ENCODE measurements at regions not wholly inside any gene's neighbourhood (a gene's known extent, or its start where the extent isn't known, plus 50 kb on each side); places are given as distances from the start of the nearest gene placed in this dataset.
"Not testable (repeated sequence)": the region's sequence is repeated elsewhere in the genome, so short reads cannot be mapped to it uniquely, and the experiment has no call there.

DNA sequence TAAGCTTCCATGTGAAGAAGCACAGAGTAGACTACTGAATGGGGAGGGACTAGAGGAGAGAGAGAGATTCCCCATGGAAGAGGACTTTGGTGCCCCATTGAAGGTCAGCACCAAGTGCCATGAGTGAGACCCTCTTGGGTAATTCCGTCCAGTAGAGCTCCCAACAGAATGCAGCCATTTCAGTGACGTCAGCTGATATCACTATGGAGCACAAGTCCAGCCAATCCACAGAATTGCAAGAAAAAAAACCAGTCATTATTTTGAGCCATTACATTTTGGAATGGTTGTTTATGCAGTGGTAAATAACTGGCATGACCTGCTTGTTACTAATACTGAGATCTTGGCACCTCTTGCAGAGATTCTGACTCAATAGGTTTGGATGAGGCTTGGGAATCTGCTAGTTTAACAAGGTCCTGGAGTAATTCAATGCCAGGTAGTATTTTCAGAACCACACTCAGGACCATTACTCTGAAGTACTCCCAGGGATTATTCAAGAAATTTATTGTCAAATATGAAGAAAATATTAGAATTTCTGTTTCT is 52.6 kb upstream of the SP8 start:
- DNase-seq (ENCODE audit: low read depth in 2 of 3, low spot score in 2 of 3), result no peak

DNA sequence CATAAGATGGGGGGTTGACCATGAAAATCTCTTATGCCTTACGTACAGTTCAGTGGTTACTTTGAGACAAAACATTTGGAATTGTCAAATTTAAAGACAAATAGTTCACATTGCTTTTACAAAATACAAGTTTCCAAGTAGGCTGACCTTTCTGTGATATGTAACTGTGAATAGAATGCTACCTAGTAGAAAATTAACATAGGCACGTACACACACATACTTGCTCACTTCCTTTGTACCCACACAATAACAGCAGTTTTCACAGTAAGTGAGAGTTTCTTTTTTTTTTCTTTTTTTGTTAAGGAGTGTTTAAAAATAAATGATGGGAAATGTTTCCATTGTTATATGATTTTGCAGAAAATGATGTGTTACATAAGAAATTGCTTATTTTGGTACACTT is 53.3 kb upstream of the SP8 start:
- no peak for DNase-seq (ENCODE audit: low read depth in 2 of 3, low spot score in 2 of 3)

DNA sequence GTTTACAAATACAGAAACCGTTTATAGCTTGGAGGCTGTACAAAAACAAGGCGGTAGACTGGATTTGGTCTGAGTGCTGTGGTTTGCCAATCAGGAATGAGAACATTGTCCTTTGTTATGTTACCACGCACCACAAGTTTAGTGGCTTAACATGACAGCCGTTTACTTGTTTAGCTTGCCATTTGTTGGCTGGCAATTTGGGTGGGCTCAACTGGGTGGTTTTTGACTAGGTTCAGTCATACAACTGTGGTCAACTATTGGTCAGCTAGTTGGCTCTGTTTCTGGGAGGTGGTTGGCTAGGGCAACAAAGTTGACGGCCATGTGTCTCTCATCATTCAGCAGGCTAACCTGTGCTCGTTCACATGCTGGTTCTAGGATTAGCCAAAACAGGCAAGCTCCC is 60.1 kb upstream of the SP8 start:
- no peak for DNase-seq (ENCODE audit: low read depth in 2 of 3, low spot score in 2 of 3)

DNA sequence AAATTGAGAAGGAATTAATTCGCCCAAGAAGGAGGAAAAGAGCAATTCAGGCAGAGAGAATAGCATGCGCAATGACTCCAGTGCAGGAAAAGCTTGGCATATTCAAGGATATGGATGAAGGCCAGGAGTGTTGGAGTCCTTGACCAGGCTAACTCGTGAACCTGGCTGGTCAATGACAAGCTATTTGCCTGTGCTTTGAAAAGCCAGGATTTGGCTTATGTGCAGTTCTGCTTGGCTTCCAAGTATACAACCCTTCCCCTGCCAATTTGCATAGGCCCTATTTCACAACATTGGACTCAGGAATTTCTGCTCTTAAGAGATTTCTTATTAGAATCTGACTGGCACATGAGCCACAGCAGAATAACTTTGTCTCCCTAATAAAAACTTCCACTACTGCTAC is 72.3 kb upstream of the SP8 start:
- no peak for DNase-seq (ENCODE audit: low read depth in 2 of 3, low spot score in 2 of 3)

DNA sequence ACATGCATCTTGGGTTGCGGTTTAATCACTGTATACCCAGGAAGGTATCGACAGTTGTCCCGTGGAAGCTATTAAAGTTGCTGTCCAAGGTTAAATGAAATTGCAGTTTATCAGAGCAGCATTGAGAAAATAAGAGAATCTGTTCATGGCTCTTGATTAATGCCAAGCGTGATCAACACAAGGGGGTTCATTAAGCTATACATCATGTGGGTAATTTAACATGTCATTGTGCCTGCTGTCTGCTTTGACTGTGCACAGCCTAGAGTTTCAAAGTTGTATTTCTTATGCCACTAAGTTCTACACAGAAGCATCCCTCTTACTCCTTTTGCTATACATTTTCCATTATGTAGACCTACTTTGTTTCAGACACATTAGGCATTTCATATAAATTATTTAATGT is 74.8 kb upstream of the SP8 start:
- no peak for DNase-seq (ENCODE audit: low read depth in 2 of 3, low spot score in 2 of 3)

DNA sequence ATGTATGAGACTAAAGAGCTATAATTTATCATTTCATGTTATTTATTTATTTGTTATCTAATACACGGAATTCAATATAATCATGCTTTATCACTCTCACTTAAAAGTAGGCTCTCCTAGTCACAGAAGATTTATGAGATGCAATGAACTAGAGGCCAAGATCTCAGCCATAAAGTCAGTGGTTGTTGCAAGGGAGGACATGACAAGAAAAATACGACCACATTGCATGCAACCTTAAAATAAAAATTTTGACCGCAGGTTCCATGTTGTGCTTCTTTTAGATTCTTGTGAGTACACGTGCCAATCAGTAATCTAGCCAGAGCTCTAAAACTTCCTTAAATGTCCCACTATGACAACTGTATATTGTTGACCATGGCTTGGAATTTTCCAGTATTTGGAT is 75.9 kb upstream of the SP8 start:
- no peak for DNase-seq (ENCODE audit: low read depth in 2 of 3, low spot score in 2 of 3)

DNA sequence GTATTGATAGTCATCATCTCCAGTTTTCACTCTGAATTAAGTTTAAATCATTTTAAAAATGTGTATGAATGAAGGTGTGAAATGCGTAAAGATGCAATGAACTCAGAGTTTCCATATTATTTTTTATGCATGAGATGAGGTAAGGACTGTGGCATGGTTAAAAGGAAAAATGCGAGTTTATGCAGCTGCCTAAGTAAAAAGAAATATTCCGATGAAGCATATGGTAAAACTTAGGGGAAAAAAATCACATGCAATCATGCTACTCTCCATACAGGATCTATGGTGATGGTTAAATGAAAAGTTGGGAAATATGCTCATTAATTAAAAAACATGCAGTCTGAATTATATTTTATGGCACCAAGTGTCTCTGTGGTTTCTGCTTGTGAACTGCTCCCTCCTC is 77.5 kb upstream of the SP8 start:
- no peak for DNase-seq (ENCODE audit: low read depth in 2 of 3, low spot score in 2 of 3)

DNA sequence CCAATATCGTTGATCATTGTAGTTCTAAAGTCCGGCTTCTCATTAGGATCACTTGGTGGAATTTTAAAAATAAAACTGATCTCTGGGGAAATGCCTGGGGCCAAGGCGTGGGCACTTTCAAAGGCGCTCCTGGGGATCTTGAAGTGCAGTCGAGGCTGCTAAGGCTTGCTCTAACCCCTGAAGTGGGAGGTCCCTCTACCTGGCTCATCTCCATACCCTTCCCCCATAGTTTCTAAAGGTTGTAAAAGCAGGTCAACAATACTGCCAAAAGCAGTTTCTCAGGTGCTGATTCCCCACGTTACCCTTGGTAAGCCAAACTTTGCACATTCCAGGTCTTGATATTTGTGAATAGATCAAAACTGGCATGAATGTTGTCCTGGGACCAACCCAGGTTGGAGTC is 79.0 kb upstream of the SP8 start:
- DNase-seq (ENCODE audit: low read depth in 2 of 3, low spot score in 2 of 3), result no peak

DNA sequence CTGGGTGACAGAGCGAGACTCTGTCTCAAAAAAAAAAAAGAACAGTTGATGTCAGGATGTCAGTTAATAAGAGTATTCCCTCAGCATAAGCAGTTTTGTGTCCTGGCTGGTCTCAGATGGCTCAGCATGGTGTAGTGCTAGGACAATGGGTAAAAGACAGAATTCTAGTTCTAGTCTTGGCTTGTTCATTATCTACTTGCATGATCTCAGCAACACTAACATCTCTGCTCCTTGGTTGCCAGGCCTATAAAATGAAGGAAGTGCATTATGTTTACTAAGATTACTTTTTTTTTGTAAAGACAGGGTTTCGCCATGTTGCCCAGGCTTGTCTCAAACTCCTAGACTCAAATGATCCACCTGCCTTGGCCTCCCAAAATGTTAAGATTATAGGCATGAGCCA is 84.3 kb upstream of the SP8 start:
- DNase-seq (ENCODE audit: low read depth in 2 of 3, low spot score in 2 of 3), result no peak

DNA sequence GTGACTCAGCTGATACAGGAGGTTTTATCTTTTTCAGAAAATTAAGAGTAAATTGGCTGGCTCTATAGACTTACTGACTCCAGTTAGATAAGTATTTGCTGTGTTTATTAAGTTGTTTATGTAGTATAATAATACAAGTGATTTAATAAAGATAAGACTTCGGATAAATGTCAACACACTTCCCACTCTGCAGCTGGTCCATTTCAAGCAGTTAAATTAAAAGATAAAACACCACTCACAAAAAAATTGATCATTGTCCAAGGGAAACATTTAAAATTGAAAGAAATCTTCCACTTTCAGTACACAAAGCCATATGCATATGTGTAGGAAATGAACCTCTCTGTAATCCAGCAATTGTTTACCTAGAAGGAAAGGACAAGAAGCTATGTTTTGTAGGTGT is 106.1 kb upstream of the SP8 start:
- no peak for DNase-seq (ENCODE audit: low read depth in 2 of 3, low spot score in 2 of 3)

DNA sequence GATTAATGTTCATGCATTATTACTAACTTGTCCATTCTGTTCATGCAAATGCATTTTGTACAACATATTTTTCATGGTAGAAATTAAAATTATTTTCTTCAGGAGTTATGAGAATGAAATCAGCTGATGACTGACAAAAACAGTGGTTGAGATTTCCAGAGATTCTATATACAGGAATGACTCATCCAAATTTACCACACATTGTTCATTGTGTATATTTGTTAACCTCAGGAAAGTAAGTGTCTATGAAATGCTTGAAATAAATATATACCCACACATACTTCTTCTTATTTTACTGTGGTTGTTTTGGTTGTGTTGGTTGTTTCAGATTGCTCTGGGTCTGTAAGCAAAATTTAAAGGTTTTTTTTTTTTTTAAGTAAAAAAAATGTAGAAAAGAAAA is 108.1 kb upstream of the SP8 start:
- DNase-seq (ENCODE audit: low read depth in 2 of 3, low spot score in 2 of 3), result no peak

DNA sequence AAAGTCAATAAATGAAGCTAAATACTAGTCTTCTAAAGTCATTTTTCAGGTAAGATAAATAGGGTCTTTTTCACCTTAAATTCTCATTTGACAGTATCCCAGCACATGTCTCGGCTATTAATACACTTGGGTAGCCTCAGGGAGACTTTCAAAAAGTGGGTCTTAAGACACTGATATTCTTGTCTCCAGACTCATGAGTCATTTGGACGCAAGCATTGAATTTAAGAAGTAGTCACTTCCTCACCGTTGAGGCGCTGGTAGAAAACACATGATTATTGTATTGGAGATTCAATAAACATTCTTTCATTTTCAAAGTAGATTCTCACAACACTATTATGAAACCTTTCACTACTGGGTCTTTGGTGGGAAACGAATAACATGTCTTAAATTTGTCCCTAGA is 108.9 kb upstream of the SP8 start:
- DNase-seq (ENCODE audit: low read depth in 2 of 3, low spot score in 2 of 3), result no peak

DNA sequence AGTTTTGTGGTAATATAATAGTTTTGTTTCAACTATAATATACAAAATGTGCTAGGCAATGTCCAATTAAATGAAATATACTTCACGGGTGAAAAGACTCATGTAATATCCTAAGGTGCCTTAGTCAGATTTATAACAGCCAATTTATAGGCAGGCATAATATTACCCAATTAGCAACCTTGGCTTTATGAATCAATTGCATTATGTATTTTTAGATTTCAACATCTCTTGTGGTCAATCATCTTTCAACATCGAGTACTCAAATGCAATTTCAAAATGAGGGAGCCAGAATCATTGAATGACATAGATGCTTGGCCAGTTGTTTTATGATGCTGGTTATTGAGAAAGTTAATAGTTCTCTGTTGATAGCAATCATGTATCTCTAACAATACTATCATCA is 110.3 kb upstream of the SP8 start:
- no peak for DNase-seq (ENCODE audit: low read depth in 2 of 3, low spot score in 2 of 3)

DNA sequence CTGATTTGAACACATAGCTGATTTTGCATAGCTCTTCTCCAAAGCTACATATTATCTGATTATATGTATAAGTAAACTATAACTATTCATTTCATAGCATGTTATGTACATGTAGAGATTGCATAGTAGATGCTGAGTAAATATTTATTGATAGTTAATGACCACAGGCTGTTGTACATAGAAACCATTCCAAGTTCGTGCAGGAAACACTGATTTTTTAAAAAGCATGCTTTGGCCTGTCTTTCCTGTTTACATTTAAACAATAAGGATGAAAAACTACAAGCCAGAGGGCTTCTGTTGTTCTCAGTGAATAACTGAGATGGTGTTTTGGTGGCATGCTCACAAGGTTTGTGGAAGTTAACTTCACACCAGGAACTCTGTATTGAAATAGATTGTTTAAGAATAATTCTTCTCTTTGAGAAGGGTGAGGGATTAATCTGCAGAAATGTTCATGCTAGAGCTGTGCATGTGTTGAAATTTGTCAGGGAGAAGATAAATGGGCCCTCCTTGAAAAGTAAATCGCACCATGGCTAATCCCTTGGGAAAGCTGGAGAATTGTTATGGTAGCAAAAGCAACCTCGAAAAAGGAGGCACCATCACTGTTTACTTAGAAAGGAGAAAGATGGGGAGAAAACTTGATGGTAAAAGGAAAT is 120.2 kb upstream of the SP8 start:
- DNase-seq (ENCODE audit: low read depth in 2 of 3, low spot score in 2 of 3), result no peak

DNA sequence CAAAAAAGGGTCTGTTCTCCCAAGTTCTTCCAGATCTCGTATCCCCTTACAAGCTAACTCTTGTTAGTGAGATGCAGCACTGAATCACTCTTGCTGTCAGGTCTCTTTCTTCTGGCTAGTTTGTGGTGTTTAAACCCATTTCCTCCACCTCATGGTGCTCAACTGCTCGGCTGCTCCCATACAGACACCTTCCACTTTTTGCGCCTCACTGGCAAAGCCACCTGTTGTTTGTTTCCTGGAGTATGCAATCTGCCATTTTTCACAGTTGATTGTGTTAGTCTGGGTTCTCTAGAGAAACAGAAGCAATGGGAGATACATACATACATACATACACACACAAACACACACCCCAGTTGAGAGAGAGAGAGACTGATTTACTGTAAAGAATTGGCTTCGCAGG is 124.4 kb upstream of the SP8 start:
- DNase-seq (ENCODE audit: low read depth in 2 of 3, low spot score in 2 of 3), result no peak

DNA sequence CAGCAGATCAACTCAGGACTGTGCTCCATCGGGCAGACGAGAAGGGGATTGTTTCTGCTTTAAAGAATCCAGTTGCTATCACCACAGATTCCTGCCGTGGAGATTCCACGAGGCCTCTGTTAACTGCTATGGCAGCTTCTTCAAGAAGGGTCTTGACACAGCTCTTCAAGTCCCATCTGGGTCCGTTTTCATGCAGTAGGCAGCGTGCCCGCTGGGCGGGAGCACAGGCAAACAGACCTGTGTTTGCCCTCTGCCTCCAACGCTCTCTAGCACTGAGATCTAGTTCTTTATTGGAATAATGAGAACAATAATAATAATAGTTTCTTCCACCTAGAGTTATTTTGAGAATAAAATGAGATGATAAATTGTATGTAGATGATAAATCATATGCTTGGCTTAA is 127.2 kb upstream of the SP8 start:
- DNase-seq (ENCODE audit: low read depth in 2 of 3, low spot score in 2 of 3), result no peak

DNA sequence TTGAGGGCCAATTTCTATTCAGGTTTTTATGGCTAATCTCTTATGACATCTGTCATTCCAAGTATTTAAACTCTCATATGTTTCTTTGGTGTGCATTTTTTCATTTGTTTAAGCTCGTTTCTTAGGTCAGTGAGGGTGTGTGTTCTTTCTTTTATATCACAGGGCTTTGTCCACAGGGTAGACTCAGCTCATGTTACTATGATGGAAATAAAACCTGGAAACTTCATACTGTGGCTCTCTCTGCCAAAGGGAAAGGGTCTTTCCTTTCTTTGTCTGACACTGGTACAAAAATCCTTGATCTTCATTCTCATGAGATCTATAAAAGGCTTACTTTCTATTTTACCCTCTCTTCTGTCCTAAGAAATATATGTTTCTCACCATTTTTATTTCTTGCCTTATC is 129.6 kb upstream of the SP8 start:
- no peak for DNase-seq (ENCODE audit: low read depth in 2 of 3, low spot score in 2 of 3)

DNA sequence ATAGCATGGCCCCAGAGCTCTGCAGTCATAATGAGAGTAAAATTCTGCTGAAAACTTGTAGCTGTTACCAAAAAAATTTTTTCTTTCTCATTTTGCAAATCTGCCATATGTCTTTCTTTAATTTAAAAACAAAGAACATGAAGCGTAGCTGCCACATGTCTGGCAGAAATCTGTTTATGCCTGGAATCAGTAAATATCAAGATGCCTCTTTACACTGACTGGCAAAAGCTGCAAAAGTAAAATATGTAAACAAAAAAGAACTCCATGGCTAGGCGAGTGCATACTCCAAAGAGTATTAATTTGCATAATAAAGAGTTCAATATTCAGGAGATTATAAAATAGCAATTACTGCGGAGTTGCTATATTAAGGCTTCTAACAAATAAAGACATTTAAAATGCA is 130.9 kb upstream of the SP8 start:
- no peak for DNase-seq (ENCODE audit: low read depth in 2 of 3, low spot score in 2 of 3)

DNA sequence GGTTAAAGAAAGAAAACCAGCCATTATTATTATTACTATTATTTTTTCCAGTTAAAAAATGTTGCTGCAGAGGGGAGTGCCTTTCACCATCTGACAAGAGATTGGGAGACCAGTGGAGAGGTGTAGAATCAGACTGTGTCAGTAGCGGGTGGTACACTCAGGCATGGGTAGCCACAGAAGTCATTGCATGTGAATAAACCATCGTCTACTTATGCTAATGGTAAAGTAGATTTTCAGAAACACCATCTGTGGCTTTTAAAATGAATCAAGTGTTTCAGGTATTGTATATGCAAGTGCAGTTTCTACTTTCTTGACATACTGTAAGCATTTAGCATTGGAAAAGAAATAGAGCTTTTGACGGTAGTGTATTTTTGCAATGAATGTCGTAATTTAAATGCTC is 131.5 kb upstream of the SP8 start:
- DNase-seq (ENCODE audit: low read depth in 2 of 3, low spot score in 2 of 3), result no peak

DNA sequence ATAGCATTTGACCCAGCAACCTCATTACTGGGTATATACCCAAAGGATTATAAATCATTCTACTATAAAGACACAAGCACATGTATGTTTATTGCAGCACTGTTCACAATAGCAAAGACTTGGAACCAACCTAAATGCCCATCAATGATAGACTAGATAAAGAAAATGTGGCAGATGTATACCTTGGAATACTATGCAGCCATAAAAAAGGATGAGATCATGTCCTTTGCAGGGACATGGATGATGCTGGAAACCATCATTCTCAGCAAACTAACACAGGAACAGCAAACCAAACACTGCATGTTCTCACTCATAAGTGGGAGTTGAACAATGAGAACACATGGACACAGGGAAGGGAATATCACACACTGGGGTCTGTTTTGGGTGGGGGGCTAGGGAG is 140.5 kb upstream of the SP8 start:
- DNase-seq (ENCODE audit: low read depth in 2 of 3, low spot score in 2 of 3), result not testable (repeated sequence)

DNA sequence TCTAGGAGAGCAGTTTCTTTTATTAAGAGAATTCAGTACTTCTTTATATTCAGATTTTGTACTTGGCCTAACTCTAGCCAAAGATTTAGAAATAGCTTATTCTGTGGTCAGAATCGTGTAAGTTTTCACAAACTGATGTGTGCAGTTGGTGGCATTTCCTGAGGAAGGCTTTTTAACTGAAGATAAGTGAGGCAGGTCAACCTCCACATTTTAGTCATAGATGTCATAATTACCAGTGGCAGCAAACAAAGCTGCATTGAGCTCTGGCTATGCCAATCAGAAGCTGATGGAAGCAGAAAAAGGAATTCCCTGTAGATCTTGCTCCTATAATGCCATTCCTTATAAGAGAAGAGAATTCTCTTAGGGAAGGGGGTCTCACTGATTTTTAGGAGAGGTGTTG is 141.3 kb upstream of the SP8 start:
- DNase-seq (ENCODE audit: low read depth in 2 of 3, low spot score in 2 of 3), result no peak

DNA sequence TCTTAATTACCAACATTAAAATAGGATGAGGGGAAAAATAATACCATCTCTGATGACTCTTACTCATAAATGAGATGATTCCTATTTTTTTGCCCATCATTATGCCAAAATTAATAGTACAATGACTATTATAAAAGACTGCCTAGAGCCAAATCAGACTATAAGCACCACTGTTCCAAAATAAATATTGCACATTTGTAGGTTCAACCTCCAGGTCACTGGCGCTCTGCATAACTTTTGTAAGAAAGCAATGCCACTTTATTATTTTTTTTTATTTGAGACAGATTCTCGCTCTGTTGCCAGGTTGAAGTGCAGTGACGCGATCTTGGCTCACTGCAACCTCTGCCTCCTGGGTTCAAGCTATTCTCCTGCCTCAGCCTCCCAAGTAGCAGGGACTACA is 142.5 kb upstream of the SP8 start:
- no peak for DNase-seq (ENCODE audit: low read depth in 2 of 3, low spot score in 2 of 3)

DNA sequence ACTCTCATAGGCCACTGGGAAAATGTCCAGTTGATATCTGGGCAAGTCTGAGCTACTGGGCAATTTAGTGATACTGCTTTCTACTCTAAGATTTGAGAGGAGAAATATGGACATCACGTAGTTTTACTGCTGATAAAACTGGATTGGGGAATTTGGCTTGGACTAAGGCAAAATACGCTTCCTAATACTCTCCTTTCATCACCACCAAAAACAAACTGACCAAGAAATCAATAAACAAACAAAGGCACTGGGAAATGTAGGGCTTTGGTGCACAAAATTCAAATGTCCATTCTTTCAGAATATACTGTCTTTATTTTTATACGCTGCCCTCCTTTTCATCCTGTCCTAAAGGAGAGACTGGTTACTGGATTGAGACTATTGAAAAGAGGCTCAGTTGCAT is 145.1 kb upstream of the SP8 start:
- no peak for DNase-seq (ENCODE audit: low read depth in 2 of 3, low spot score in 2 of 3)
